ENCODE measurements at regions not wholly inside any gene's neighbourhood (a gene's known extent, or its start where the extent isn't known, plus 50 kb on each side); places are given as distances from the start of the nearest gene placed in this dataset.

- DNase-seq (ENCODE audit: low read depth), result peak; percentile 76
- H3K4me3 ChIP-seq (ENCODE audit: control insufficient read depth, low read depth, low read length), result no peak overlapping the region
- peak; percentile 69 for TF ChIP-seq CTCF (IDR thresholded peaks at IDR 0.05; ENCODE audit: control insufficient read depth, insufficient read depth, low read depth, low read length, missing control alignments)
Observed at GRCh38 chr12:47397664-47398281, 308.1 kb downstream of the RPAP3 start.

DNA sequence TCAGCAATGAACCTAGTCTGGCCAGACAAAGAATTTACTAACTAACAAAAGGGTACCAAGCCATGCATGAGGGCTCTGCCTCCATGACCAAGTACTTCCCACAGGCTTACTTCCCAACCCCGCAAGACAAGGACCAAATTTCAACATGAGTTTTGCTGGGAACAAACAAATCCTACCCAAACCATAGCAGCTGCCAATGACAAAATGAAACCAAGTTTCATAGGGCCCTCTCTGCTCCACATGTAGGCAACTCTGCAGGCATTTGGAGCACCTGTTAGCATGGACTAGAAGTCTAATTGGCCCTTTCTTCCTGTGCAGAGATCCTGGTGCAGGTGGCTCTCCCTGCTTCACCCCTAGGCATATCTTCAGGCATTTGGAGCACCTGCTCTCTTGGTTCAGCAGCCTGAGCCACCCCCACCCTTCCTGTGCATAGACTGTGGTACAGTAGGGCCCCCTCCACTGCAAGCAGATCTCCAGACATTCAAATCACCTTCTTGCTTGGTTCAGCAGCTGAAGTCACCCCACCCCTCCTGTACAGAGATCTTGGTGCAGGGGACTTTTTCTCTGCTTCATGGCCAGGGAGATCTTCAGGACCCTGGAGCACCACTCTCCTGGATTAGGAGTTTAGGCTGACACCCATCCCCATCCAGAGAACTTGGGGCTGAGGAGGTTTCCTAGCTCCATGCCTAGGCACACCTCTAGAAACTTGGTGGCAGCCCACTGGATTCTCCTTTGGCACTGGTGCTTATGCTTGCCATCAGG, 308.7 kb downstream of the RPAP3 start:
- H3K4me3 ChIP-seq (ENCODE audit: control insufficient read depth, low read depth, low read length), result no peak overlapping the region
- no peak for TF ChIP-seq CTCF (IDR thresholded peaks at IDR 0.05; ENCODE audit: control insufficient read depth, insufficient read depth, low read depth, low read length, missing control alignments)
- DNase-seq (ENCODE audit: low read depth), result no peak

- H3K4me3 ChIP-seq (ENCODE audit: control insufficient read depth, low read depth, low read length), result no peak overlapping the region
- no peak for TF ChIP-seq CTCF (IDR thresholded peaks at IDR 0.05; ENCODE audit: control insufficient read depth, insufficient read depth, low read depth, low read length, missing control alignments)
Observed at GRCh38 chr12:47394070-47394469, 311.8 kb downstream of the RPAP3 start.

GRCh38 chr12:47393403-47393790, 312.4 kb downstream of the RPAP3 start:
- H3K4me3 ChIP-seq (ENCODE audit: control insufficient read depth, low read depth, low read length), result no peak overlapping the region
- TF ChIP-seq CTCF (IDR thresholded peaks at IDR 0.05; ENCODE audit: control insufficient read depth, insufficient read depth, low read depth, low read length, missing control alignments), result no peak
- DNase-seq (ENCODE audit: low read depth), result no peak

More at GRCh38 chr12:47394070-47394469, 311.8 kb downstream of the RPAP3 start:
- no peak for DNase-seq (ENCODE audit: low read depth)

GRCh38 chr12:47391566-47391965, 311.8 kb upstream of the AMIGO2 start:
- no peak for TF ChIP-seq CTCF (IDR thresholded peaks at IDR 0.05; ENCODE audit: control insufficient read depth, insufficient read depth, low read depth, low read length, missing control alignments)
- no peak for DNase-seq (ENCODE audit: low read depth)
- no peak overlapping the region for H3K4me3 ChIP-seq (ENCODE audit: control insufficient read depth, low read depth, low read length)

- no peak overlapping the region for H3K4me3 ChIP-seq (ENCODE audit: control insufficient read depth, low read depth, low read length)
- DNase-seq (ENCODE audit: low read depth), result no peak
- no peak for TF ChIP-seq CTCF (IDR thresholded peaks at IDR 0.05; ENCODE audit: control insufficient read depth, insufficient read depth, low read depth, low read length, missing control alignments)
Observed at GRCh38 chr12:47388712-47389111, 309.0 kb upstream of the AMIGO2 start.

All from AG09309 (cell line).